ENCODE measurements at regions not wholly inside any gene's neighbourhood (a gene's known extent, or its start where the extent isn't known, plus 50 kb on each side); places are given as distances from the start of the nearest gene placed in this dataset.

DNA sequence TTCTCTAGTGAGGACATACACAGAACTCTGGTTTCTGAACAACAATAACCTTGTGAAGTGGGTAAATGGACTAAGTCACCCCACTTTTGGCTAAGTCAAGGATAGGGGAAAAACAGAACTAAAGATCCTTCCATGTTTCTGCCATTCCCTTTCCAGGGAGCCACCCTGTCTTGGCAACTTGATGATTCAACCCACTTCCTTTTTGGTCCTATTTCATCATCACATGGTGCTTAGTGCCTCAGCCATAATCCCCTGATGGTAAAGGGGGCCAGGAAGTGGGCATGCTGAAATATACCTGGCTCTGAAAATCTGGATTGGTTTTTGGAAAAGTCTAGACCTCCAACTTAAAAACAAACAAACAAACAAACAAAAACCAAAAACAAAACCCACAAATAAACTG, 206.4 kb upstream of the FOXD3 start:
- TF ChIP-seq, protein P1, sequence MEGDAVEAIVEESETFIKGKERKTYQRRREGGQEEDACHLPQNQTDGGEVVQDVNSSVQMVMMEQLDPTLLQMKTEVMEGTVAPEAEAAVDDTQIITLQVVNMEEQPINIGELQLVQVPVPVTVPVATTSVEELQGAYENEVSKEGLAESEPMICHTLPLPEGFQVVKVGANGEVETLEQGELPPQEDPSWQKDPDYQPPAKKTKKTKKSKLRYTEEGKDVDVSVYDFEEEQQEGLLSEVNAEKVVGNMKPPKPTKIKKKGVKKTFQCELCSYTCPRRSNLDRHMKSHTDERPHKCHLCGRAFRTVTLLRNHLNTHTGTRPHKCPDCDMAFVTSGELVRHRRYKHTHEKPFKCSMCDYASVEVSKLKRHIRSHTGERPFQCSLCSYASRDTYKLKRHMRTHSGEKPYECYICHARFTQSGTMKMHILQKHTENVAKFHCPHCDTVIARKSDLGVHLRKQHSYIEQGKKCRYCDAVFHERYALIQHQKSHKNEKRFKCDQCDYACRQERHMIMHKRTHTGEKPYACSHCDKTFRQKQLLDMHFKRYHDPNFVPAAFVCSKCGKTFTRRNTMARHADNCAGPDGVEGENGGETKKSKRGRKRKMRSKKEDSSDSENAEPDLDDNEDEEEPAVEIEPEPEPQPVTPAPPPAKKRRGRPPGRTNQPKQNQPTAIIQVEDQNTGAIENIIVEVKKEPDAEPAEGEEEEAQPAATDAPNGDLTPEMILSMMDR (IDR thresholded peaks at IDR 0.05): no peak
- TF ChIP-seq POLR2A (IDR thresholded peaks at IDR 0.05): no peak

All from testis (tissue), 2 donors.